AG04450 (cell line): ENCODE measurements at regions not wholly inside any gene's neighbourhood (a gene's known extent, or its start where the extent isn't known, plus 50 kb on each side); places are given as distances from the start of the nearest gene placed in this dataset.

Source experiments
- CTCF ChIA-PET: fragments of 300-600, 350-600 bp; formaldehyde crosslinking; extraction: SDS; loops from one replicate; lab custom pipeline; 2022; ENCODE audit warnings: antibody characterized with exemption, inconsistent platforms; lab: Charles Lee
- POLR2A ChIA-PET: fragments of 350-600 bp; formaldehyde crosslinking; extraction: SDS; loops from one replicate; lab custom pipeline; 2021; ENCODE audit warnings: antibody characterized with exemption, inconsistent platforms; lab: Yijun Ruan, JAX
- DNase-seq: peaks from one replicate; pipeline ENCODE4 v3.0.0-alpha.2; 2011; ENCODE audit warnings: low read depth, low spot score
- H3K27ac ChIP-seq: one replicate; pipeline ENCODE4 v1.5.1; 2012; ENCODE audit warnings: low read depth, low read length, control low read depth
- H3K27me3 ChIP-seq: one replicate; pipeline ENCODE4 v1.6.0; 2012; ENCODE audit warnings: low read length; ENCODE audit not compliant: control insufficient read depth, insufficient read depth
- H3K4me3 ChIP-seq: 2 replicates; pipeline ENCODE4 v1.5.1; 2011; ENCODE audit warnings: mild to moderate bottlenecking, low read depth, low read length, control low read depth
- H3K9me3 ChIP-seq: 2 replicates; pipeline ENCODE4 v1.5.1; 2012; ENCODE audit warnings: low read length; ENCODE audit not compliant: control insufficient read depth, insufficient read depth
- CTCF ChIP-seq: IDR thresholded peaks from 2 replicates; pipeline ENCODE4 v1.5.1; 2011; ENCODE audit warnings: low read depth, low read length, control low read depth, inconsistent platforms

GRCh38 chr6:146886587-146887446 is 288.0 kb downstream of the ADGB start:
- Histone ChIP-seq H3K27ac (no peak overlapping the region), H3K9me3 (peaks cover 2% of the 10 kb centered on the region; the same call in 1 of the 2 replicates), H3K27me3 (no peaks in the 10 kb centered on the region), H3K4me3 (no peak overlapping the region)
- POLR2A ChIA-PET: no interaction called here
- CTCF ChIA-PET: no interaction called here
- no peak for TF ChIP-seq CTCF
- DNase-seq: no peak

DNA sequence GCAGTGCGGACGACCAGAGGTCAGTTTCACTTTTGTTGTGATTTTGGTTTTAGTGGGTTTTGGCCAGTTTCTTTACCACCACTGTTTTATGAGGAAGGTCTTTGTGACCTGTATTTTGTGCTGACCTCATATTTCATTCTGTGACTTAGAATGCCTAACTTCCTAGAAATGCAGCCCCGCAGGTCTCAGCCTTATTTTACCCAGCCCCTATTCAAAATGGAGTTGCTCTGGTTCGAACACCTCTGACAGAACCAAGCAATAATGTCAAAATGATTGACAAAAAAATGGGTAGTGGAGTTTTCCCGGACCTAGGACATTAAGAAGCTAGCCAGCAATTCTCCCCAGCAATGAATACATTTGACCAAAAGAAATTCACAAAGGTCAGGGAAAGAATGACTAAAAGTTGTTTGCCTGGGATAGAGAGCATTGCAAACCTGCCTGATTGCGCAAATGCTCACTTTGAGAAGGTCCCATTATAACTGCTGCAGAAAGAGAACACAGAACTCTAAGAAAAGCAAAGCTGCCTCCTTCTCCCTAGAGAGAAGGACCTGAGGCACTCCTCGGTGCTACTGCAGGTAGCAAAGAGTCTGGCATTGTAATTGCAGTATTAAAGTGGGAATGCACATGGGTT is 288.8 kb downstream of the ADGB start:
- ChIA-PET POLR2A (no interaction called here), CTCF (no interaction called here)
- peaks cover 2% of the 10 kb centered on the region; the same call in 1 of the 2 replicates for H3K9me3 ChIP-seq
- no peak for DNase-seq
- no peaks in the 10 kb centered on the region for H3K27me3 ChIP-seq
- TF ChIP-seq CTCF: no peak
- H3K4me3 ChIP-seq: no peak overlapping the region
- no peak overlapping the region for H3K27ac ChIP-seq

DNA sequence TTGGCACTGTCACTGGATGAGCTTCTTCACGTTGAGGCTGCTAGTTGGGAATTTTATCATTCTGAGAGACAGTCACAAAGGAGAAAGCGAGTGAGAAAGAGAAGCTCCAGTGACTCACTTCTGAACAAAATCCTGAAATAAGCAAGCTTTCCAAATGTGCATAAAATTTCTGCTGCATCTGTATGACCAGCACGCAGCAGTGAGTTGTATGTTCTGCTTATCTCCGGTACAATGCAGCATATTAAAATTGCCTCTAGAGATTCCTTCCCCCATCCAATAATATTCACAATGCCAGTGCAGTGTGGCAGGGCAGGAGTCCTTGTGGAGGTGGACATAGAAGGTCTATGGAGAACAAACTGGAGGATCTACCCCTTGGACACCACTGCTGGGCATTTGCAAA is 290.5 kb downstream of the ADGB start:
- DNase-seq: no peak
- POLR2A ChIA-PET: no interaction called here
- TF ChIP-seq CTCF: no peak

GRCh38 chr6:146890172-146890571 is 291.4 kb downstream of the ADGB start:
- TF ChIP-seq CTCF: no peak
- POLR2A ChIA-PET: no interaction called here
- DNase-seq: no peak

More for the DNA sequence above, 290.5 kb downstream of the ADGB start:
- no peaks in the 10 kb centered on the region for H3K9me3 ChIP-seq
- H3K27me3 ChIP-seq: no peaks in the 10 kb centered on the region
- H3K27ac ChIP-seq: no peak overlapping the region
- H3K4me3 ChIP-seq: no peak overlapping the region
- CTCF ChIA-PET: no interaction called here

More at GRCh38 chr6:146890172-146890571, 291.4 kb downstream of the ADGB start:
- Histone ChIP-seq H3K9me3 (no peaks in the 10 kb centered on the region), H3K27me3 (no peaks in the 10 kb centered on the region), H3K4me3 (no peak overlapping the region), H3K27ac (no peak overlapping the region)
- CTCF ChIA-PET: no interaction called here
